HG03457 (cell line): ENCODE measurements at regions not wholly inside any gene's neighbourhood (a gene's known extent, or its start where the extent isn't known, plus 50 kb on each side); places are given as distances from the start of the nearest gene placed in this dataset.
"Not testable (repeated sequence)": the region's sequence is repeated elsewhere in the genome, so short reads cannot be mapped to it uniquely, and the experiment has no call there.

Experiments used
- ATAC-seq: cut with Tn5 transposase; IDR thresholded peaks from one replicate; pipeline ENCODE4 v1.9.1; 2021; ENCODE audit warnings: moderate number of reproducible peaks; ENCODE audit not compliant: unreplicated experiment

DNA sequence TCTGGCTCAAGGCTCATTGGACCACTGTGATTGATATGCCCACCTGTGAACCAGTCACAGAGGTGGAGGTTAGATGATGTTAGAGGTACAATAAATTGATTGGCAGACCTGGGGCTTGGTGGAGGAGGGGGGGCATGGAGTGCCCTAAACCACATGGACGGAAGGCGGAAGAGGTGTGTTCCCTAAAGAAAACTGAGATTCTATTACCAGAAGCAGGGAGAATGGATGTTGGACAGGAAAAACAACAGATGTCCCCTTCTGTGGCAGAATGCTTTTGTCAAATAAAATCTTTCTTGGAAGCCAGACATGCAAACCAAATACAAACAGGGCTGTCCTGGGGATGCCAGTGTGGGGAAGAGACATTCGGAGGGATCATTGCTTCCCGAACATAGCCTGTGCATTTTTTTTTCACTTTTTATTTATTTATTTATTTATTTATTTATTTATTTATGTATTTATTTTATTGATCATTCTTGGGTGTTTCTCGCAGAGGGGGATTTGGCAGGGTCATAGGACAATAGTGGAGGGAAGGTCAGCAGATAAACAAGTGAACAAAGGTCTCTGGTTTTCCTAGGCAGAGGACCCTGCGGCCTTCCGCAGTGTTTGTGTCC lies 433.9 kb downstream of the RPS24 start:
- ATAC-seq: no peak

DNA sequence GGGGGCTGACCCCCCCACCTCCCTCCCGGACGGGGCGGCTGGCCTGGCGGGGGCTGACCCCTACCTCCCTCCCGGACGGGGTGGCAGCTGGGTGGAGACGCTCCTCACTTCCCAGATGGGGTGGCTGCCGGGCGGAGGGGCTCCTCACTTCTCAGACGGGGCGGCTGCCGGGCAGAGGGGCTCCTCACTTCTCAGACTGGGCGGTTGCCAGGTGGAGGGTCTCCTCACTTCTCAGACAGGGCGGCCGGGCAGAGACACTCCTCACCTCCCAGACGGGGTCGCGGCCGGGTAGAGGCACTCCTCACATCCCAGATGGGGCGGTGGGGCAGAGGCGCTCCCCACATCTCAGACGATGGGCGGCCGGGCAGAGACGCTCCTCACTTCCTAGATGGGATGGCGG lies 435.1 kb downstream of the RPS24 start:
- ATAC-seq: not testable (repeated sequence)

DNA sequence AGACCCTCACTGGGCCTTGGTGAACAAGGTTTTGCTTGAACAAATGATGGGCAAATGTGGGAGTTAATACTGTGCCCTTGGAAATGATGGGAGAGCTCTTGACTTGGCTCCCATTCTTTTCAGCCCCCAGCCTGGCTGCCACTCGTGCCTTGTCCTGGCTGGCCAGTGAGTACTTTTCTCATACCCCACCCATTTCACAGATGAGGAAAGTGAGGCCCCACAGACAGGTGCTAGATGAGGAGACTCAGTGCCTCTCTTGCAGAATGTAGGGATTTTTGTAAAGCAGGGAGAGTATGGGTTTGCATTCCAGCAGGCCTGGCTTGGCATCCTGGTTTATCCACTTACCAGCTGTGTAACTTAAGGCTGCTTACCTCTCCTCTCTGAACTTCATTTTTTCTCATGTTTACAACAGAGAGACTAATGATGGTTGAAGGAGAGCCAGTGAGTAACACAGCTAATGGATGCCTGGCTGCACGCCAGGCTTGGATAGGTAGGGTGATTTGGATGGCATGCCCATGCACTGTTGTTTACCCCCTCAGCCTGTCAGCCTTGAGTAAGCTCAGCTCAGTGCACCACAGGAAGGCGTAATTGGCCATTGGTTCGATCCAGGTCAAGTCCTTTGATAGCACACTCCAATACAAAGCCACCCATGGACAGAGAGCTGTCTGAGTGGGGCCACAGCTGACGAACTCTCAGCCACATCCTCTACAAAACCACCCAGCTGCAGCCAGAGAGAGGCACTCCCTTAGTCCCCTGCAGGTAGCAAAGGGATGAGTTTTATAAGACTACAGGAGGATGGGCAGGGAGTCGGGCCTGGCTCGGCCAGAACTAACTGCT lies 436.8 kb downstream of the RPS24 start:
- ATAC-seq: no peak

DNA sequence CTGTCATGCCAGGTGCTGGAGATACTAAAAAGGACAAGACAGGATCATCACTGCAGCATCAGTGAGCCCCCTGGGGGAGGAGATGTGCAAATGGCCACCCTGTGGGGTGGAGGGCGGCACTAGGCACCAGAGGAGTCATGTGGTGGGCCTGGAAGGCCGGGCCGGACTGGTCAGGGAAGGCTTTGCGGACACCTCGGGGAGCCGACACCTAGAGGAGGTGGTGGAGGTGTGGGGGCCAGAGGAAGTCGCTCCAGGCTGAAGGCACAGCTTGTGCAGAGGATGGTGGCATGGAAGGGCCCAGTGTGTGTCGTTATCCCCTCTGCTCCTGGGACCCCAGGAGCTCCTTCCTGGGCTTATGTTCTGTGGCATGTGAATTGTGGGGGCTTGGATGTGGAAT lies 437.7 kb downstream of the RPS24 start:
- no peak for ATAC-seq

DNA sequence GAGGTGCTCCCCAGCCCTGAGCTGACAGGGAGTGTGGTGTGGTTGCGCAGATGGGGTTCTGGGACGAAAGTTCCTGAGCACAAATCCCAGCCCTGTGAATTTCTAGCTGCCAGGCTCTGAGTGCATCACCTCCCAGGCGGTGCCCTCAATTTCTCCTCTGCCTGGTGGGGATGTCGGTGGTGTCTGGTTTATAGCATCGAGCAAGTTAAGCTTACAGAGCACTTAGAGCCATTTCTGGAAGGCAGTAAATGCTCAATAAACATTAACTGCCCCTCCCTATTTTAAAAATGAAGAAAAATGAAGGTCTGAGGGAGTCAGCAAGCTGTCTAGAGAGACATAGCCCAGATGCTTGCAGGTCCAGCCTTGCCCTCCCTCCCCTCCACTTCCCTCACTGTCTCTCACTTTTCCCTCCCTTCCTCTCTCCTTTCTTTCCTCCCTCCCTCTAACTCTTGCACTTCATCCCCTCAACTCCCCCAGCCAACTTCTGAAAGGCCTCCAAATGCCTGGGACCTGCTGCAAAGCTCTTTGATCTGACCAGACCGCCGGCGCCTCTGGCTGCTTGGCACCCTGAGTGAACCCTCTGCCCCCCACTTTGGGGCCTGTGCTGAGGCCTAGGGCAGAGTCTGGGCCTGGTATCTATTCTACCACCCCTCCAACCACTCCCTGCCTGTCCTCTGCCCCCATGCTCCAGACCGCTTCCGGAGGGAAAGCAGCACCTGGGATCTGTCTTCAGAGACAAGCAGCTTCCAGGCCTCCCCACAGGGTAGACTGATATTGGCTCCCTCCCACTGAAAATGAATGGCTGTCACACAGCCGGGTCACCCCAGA lies 438.3 kb downstream of the RPS24 start:
- no peak for ATAC-seq

DNA sequence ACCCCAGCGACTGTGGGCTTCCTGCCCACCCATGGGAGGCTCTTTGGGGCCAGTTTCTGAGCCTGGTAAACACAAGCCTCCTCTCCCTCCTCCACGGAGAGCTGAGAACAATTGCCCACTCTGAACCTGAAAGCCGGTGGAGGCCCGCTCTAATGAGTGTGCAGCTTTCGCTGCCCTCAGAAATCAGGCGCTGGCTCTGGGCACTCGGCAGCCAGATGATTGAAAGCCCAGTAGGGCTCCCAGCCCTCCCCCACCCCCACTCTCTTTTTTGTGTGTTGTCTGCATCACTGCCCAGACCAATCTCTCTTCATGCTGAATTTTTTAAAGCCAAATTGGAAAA lies 438.9 kb downstream of the RPS24 start:
- no peak for ATAC-seq

DNA sequence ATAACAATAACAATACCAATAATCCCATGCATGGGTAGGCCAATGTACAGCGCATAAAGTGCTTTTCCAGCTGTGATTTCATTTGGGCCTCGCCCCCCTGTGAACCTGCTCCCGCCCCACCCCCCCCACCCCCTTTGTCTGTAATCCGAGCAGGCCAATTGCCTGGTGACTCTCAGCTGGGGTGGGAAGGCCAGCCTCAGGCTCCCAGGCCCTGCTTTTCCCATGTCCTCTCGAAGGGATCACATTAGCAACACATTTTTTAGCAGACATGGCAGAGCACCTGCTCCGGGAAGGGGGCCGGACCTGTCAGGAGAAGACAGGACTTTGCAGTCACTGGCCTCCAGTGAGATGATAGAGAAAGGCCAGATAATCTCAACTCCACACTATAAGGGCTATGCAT lies 439.3 kb downstream of the RPS24 start:
- no peak for ATAC-seq

DNA sequence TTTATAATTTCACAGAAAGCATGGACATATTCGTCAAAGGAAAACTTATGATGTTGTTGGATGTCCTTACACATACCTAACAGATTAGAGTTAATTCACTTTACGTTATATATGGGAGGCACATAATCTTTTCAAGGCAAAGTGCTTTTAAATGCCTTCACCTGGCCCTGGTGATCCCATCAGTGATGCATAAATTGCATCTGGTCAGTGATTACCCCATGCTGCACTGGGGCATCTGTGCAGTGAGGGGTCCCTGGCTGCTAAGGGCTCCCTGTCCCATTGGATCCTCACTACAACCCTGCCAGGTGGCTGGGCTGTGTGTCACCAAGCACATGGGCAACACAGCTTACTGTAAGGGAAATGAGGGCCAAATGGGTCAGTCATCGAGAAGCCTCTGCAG lies 441.1 kb downstream of the RPS24 start:
- no peak for ATAC-seq

DNA sequence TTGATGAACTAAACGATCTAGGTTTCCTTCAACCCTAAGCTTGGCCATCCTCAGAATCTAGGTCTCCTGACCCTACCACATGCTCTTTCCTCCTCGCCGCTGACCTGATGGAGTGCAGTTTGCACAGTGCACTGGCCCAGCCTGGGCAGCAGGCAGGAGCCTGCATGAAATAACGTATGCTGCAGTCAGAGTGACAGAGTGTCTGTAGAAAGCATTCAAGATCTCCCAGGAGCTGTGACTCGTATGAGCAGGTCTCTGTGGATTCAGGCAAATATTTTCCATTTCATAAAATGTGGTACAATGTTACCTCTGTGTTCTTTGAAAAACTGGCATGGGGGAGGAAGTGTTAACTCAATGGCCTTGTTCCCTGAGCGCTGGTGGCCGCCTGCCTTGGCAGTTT lies 441.8 kb downstream of the RPS24 start:
- no peak for ATAC-seq

DNA sequence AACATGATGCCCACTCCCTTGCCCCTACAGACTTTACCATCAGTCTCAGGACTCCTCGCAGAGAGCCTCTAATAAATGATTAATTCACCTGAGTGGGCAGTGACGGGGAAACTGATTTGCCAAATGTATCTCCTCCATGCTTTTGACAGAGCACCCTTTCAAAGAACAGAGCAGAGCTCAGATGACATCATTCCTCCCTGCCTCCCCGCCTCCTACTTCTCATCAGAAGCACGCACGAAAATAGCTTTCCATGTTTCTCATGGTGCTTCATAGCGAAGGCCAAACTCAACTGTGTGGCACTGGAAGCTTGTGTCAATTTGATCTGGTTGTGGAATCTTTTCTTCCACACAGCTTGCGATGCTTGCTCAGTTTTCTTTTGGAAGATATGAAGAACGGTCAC lies 442.5 kb downstream of the RPS24 start:
- no peak for ATAC-seq

DNA sequence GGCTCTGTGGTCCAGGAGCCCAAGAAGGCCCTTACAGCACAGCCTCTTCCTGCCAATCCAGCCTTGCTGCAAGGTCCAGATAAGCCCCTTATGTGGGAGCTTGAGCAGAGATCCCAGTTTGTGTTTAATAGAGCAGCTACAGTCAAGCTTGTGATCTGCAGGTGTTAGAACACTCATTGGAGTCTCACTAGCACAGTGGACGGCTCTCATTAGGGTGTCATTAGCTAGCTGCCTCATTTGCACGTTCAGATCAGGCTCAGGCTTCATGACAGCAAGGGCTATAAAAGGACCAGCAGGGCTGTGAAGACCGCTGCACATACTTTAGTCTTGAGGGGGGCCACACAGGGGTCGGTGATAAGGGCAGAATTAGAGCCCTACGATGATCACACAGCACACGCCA lies 443.2 kb downstream of the RPS24 start:
- ATAC-seq: no peak

DNA sequence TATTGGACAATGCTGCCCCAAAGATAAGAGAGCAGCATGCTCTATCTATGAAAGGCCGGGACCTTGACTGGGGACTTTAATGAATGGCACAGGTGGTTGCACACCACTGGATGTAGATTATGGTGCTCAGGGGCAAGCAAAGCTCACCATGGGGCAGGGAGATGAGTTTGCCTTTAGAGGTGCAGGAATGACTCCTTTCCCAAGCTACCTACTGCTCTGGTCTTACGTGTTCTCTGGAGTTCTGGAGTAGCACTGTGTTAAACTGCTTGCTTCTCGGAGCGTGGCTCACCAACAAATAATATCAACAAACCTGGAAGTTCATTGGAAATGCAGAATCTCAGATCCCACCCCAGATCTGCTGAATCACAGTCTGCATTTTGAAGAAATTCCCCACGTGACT lies 445.3 kb downstream of the RPS24 start:
- ATAC-seq: no peak

DNA sequence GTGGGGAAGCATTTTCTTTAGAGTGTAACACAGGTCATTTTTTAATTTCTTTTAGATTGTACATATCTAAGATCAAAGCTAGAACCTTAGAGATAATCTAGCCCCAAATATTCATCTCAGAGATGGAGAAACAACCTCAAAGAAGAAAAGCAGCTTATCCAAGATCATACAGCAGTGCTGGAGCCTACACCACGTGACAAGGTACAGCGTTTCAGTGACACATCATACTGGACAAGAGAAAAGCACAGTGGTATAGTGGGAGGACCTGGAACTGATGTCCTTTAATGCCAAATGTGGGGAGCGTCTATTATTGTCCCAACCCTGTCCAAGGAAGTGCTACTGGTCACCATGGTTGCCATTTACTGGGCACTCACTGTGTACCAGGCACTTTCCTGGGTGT lies 445.8 kb downstream of the RPS24 start:
- ATAC-seq: no peak

DNA sequence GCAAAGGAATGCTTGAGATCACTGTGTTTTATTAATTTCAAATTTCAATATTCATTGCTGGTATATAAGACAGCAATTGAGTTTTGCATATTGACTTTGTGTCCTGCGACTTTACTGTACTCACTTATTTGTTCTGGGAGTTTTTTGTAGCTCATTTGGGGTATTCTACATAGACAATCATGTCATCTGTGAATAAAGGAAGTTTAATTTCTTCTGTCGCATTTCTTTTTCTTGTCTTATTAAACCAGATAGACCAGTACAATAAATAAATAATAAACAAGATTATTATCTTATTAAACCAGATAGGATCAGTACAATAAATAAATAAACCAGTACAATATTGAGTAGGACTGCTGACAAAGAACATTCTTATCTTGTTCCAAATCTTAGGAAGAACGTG lies 448.2 kb downstream of the RPS24 start:
- no peak for ATAC-seq

DNA sequence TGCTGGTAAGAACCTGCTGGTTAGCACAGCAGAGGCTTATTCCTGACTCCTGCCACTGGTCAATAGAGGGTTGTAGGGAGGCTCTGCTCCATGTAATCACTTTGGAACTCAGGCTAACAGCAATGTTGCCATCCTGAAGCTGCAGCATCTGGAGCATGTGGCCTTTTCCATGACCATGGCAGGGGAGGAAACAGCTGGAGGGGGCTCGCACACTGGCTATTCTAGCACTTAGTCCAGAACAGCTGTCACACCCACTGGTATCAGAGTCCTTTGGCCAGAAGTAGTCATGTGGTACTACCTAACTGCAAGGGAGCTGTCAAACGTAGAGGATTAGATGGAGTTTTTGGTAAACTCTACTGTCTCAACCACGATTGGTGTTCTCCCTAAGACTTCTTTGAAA lies 450.0 kb downstream of the RPS24 start:
- ATAC-seq: no peak

DNA sequence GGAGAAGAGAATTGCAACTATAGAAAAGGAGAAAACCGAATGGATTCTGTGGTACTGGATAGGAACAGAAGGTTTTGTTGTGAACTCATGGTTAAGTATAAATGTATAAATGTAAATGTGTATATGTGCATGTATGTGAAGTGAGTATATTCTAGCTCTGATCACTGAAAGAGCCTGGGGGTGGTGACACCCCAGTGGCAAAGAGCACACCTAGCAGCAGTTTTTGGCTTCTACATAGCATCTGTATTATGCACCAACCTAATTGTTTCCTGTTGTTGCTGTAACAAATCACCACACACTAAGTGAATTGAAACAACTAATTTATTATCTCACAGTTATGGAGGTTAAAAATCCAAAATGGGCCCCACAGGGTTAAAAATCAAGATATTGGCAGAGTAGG lies 455.4 kb downstream of the RPS24 start:
- ATAC-seq: no peak

DNA sequence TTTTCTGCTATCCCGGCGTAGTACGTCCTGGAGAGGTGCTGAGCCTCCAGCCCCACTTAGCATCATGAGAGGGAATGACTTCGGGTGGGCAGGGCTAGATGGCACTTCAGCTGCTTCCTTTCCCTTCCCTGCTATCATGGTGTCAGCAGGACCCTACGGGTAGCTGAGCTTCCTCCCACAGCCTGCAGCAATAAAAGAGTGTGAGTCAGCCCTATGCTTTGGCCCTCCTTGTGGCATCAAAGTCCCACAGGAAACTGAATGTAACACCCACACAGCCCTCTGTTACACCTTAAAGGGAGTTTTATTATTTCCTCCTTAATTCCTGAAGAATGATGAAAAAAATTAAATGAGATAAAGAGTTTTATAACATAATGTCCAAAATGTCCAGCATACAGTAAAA lies 458.1 kb downstream of the RPS24 start:
- ATAC-seq: no peak

DNA sequence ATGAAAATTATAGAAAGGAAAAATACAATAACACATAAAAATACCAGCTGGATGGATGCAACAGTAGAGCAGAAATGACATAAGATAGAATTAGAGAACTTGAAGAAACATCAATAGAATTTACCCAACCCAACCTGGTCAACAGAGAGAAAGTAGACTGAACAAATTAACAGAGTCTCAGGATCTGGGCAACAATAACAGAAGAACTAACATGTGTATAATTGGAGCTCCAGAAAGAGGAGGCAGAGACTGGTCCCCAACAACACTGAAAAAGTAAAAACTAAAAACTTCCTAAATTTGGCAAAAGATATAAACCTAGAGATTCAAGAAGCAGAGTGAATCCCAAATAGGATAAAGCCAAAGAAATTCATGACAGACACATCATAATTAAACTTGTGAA lies 458.8 kb downstream of the RPS24 start:
- ATAC-seq: no peak

DNA sequence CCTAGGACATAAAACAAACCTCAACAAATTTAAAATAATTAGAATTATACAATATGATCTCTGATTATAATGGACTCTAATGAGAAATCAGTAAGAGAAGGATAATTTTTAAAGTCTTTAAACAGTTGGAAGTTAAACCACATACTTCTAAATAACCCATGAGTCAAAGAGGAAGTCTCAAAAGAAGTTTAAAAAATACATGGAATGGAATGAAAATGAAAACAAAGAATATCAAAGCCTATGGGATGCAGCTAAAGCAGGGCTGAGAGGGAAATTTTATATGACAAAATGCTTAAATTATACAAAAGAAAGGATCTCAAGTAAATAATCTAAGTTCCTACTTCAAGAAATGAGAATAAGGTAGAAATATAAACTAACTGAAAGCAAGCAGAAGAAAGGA lies 460.5 kb downstream of the RPS24 start:
- ATAC-seq: no peak

DNA sequence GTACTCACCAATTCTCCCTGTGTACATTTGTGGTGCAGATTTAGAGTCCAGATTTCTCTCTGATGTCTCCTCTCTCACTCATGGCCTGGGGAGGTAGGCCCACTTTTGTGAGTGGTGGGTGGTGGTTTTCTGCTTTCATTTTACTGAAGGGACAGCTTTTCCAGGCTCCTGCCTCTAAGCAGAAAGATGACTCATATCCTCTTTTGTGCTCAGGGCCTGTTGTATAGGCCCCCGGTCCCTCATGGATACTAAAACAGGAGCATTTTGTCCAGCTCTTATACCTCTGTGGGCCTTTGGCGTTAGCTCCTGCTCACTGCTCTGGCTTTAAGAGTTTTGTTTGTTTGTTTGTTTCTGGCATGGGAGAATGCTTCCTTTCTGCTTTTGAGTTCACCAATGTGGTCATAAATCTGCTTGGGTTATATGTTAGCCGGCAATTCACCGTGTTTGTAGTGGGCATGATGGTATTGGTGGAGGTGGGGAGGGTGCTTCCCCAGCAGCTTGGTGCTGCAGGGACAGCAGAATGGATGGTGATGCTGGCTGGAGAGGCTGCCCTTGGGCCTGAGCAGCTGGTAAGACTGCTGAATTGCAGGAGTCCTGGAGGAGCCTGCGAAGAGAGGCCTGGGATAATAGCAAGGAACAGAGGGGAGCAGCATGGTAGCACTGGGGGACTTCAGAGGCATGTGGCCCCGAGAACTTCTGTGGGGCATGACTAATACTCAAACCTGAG lies 468.7 kb downstream of the RPS24 start:
- no peak for ATAC-seq

DNA sequence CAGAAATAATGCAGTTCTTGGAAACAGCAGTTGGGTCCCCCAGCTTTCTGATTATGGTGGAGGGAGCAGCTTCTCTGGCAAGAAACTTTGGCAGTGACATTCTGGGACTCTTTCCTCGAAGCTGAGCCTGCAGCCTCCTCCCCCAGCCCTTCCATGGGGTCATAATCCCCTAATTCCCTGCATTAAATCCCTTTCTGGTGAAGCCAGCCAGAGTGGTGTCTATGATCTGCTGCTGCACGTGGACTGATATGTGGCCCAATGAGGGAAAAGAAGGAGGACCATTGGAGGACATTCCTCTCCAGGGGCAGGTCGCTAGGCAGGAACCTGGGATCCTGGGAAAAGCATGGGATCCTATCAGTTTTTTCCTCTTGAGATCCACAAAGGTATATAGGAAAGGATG lies 470.5 kb downstream of the RPS24 start:
- ATAC-seq: no peak
